Astrocyte (in vitro differentiated cells and primary cell): ENCODE measurements at regions not wholly inside any gene's neighbourhood (a gene's known extent, or its start where the extent isn't known, plus 50 kb on each side); places are given as distances from the start of the nearest gene placed in this dataset.

Source experiments
- DNase-seq: peaks from one replicate; pipeline ENCODE4 v3.0.0-alpha.2; 2010; ENCODE audit warnings: low read depth
- FAIRE-seq: peaks from 2 replicates; lab custom pipeline; 2011; peaks lifted over from hg19 to GRCh38; lab: Jason Lieb, UNC
- H2AFZ ChIP-seq: 2 replicates; pipeline ENCODE4 v1.6.0; 2012; ENCODE audit warnings: low read depth, low read length, inconsistent platforms
- H3K27ac ChIP-seq: 2 replicates; pipeline ENCODE4 v1.5.1; 2011; ENCODE audit warnings: low read depth, low read length, inconsistent platforms
- H3K27me3 ChIP-seq: 2 replicates; pipeline ENCODE4 v1.6.0; 2011; ENCODE audit warnings: low read length, inconsistent platforms; ENCODE audit not compliant: insufficient read depth
- H3K36me3 ChIP-seq: 2 replicates; pipeline ENCODE4 v1.5.1; 2011; ENCODE audit warnings: low read length, inconsistent platforms; ENCODE audit not compliant: insufficient read depth
- H3K4me1 ChIP-seq: 2 replicates; pipeline ENCODE4 v1.5.1; 2011; ENCODE audit warnings: low read length, inconsistent platforms; ENCODE audit not compliant: insufficient read depth
- H3K4me2 ChIP-seq: 2 replicates; pipeline ENCODE4 v1.6.0; 2012; ENCODE audit warnings: low read length, inconsistent platforms
- H3K4me3 ChIP-seq: 2 replicates; pipeline ENCODE4 v1.5.1; 2011; ENCODE audit warnings: low read depth, mild to moderate bottlenecking, low read length, inconsistent platforms; ENCODE audit not compliant: insufficient read depth
- H3K79me2 ChIP-seq: 2 replicates; pipeline ENCODE4 v1.6.0; 2012; ENCODE audit warnings: mild to moderate bottlenecking, low read length, inconsistent platforms; ENCODE audit not compliant: insufficient read depth
- H3K9ac ChIP-seq: 2 replicates; pipeline ENCODE4 v1.6.0; 2012; ENCODE audit warnings: mild to moderate bottlenecking, low read length, inconsistent platforms
- H3K9me3 ChIP-seq: 2 replicates; pipeline ENCODE4 v1.5.1; 2012; ENCODE audit warnings: low read depth, mild to moderate bottlenecking, low read length, inconsistent platforms; ENCODE audit not compliant: insufficient read depth
- H4K20me1 ChIP-seq: 2 replicates; pipeline ENCODE4 v1.6.0; 2012; ENCODE audit warnings: low read length, inconsistent platforms; ENCODE audit not compliant: insufficient read depth
- H3K27ac Mint-ChIP-seq: one replicate; pipeline ENCODE4 v1.8.0; 2021; ENCODE audit warnings: mild to moderate bottlenecking, mixed read lengths; ENCODE audit not compliant: unreplicated experiment
- H3K27me3 Mint-ChIP-seq: one replicate; pipeline ENCODE4 v1.8.0; 2021; ENCODE audit warnings: low read depth, mixed read lengths; ENCODE audit not compliant: unreplicated experiment
- H3K36me3 Mint-ChIP-seq: one replicate; pipeline ENCODE4 v1.8.0; 2021; ENCODE audit warnings: low read depth, mixed read lengths; ENCODE audit not compliant: unreplicated experiment
- H3K4me1 Mint-ChIP-seq: one replicate; pipeline ENCODE4 v1.8.0; 2021; ENCODE audit warnings: low read depth, mixed read lengths; ENCODE audit not compliant: unreplicated experiment
- H3K4me3 Mint-ChIP-seq: one replicate; pipeline ENCODE4 v1.8.0; 2021; ENCODE audit warnings: mild to moderate bottlenecking, moderate library complexity, mixed read lengths; ENCODE audit not compliant: unreplicated experiment
- H3K9me3 Mint-ChIP-seq: one replicate; pipeline ENCODE4 v1.8.0; 2021; ENCODE audit warnings: mild to moderate bottlenecking, mixed read lengths; ENCODE audit not compliant: unreplicated experiment
- CTCF ChIP-seq: IDR thresholded peaks from 2 replicates; pipeline ENCODE4 v1.5.1; 2011; ENCODE audit warnings: low read depth, mild to moderate bottlenecking, inconsistent platforms, low read length, moderate library complexity; ENCODE audit not compliant: insufficient read depth
- EZH2 ChIP-seq: IDR thresholded peaks from 2 replicates; pipeline ENCODE4 v1.6.1; 2012; ENCODE audit warnings: mild to moderate bottlenecking, low read length, inconsistent platforms; ENCODE audit not compliant: insufficient read depth

- Mint-ChIP-seq H3K27me3 (no peaks in the 10 kb centered on the region), H3K4me1 (peaks cover 19% of the 10 kb centered on the region), H3K4me3 (no peak overlapping the region), H3K27ac (peak overlapping the region; percentile 34), H3K9me3 (peaks cover 1% of the 10 kb centered on the region), H3K36me3 (no peaks in the 10 kb centered on the region)
- H3K36me3 ChIP-seq = no peaks in the 10 kb centered on the region
- TF ChIP-seq EZH2 = no peak
- TF ChIP-seq CTCF = peak; percentile 83
- no peaks in the 10 kb centered on the region for H4K20me1 ChIP-seq
- peak overlapping the region; percentile 8 for H3K9ac ChIP-seq
- FAIRE-seq (peak; percentile 63), DNase-seq (peak; percentile 48)
- peak overlapping the region; percentile 59 for H3K4me2 ChIP-seq
- no peaks in the 10 kb centered on the region for H3K79me2 ChIP-seq
- peaks cover 8% of the 10 kb centered on the region for H3K4me1 ChIP-seq
- no peaks in the 10 kb centered on the region for H3K9me3 ChIP-seq
- no peaks in the 10 kb centered on the region for H3K27me3 ChIP-seq
- H3K4me3 ChIP-seq = no peak overlapping the region
- peak overlapping the region; percentile 30 for H2AFZ ChIP-seq
- H3K27ac ChIP-seq = no peak overlapping the region
Measured at GRCh38 chr12:67441736-67442346, 172.7 kb downstream of the CAND1 start.

- no peak for FAIRE-seq
- no peaks in the 10 kb centered on the region for H3K36me3 Mint-ChIP-seq
Measured at GRCh38 chr12:67442347-67442841, 173.2 kb downstream of the CAND1 start.

More at GRCh38 chr12:67442347-67442841, 173.2 kb downstream of the CAND1 start:
- H3K9me3 ChIP-seq = no peaks in the 10 kb centered on the region
- DNase-seq = no peak
- peak overlapping the region; percentile 2 for H3K9ac ChIP-seq
- TF ChIP-seq CTCF = no peak
- no peak for TF ChIP-seq EZH2
- no peak overlapping the region for H3K4me3 ChIP-seq
- peaks cover 8% of the 10 kb centered on the region for H3K4me1 ChIP-seq
- no peaks in the 10 kb centered on the region for H3K79me2 ChIP-seq
- Mint-ChIP-seq H3K4me1 (peaks cover 14% of the 10 kb centered on the region), H3K27ac (peak overlapping the region; percentile 21), H3K27me3 (no peaks in the 10 kb centered on the region), H3K9me3 (peaks cover 1% of the 10 kb centered on the region), H3K4me3 (peak overlapping the region; percentile 23)
- no peaks in the 10 kb centered on the region for H3K36me3 ChIP-seq
- peak overlapping the region; percentile 59 for H3K4me2 ChIP-seq
- no peaks in the 10 kb centered on the region for H3K27me3 ChIP-seq
- no peak overlapping the region for H3K27ac ChIP-seq
- H2AFZ ChIP-seq = peak overlapping the region; percentile 29
- H4K20me1 ChIP-seq = no peaks in the 10 kb centered on the region
